Activated naive CD4-positive, alpha-beta T cell treated with anti-CD3 and anti-CD28 coated beads, Interleukin-2, amount 50 U/mL, for 72 hours (primary cell): ENCODE measurements at regions not wholly inside any gene's neighbourhood (a gene's known extent, or its start where the extent isn't known, plus 50 kb on each side); places are given as distances from the start of the nearest gene placed in this dataset.
A peak's percentile ranks its signal among the peaks of the same experiment; 100 is the strongest.

ENCODE experiments used
- ATAC-seq, 2 donors: fragments of 150-1000 bp; cut with Tn5 transposase; 2 replicates each; pipeline ENCODE4 v1.10.0; 2021; ENCODE audit warnings: mild to moderate bottlenecking in 2 of 2, moderate library complexity in 2 of 2
- DNase-seq, 2 donors: peaks; one replicate each; pipeline ENCODE4 v3.0.0; 2021 to 2022; ENCODE audit warnings: low spot score in 2 of 2
- H3K27ac Mint-ChIP-seq, 2 donors: one replicate each; pipeline ENCODE4 v1.8.0; 2022; ENCODE audit warnings: mild to moderate bottlenecking in 2 of 2, mixed read lengths in 2 of 2
- H3K36me3 Mint-ChIP-seq, 2 donors: one replicate each; pipeline ENCODE4 v1.8.0; 2022; ENCODE audit warnings: mixed read lengths in 2 of 2
- H3K9me3 Mint-ChIP-seq, 2 donors: one replicate each; pipeline ENCODE4 v1.8.0; 2022; ENCODE audit warnings: mixed read lengths in 2 of 2

DNA sequence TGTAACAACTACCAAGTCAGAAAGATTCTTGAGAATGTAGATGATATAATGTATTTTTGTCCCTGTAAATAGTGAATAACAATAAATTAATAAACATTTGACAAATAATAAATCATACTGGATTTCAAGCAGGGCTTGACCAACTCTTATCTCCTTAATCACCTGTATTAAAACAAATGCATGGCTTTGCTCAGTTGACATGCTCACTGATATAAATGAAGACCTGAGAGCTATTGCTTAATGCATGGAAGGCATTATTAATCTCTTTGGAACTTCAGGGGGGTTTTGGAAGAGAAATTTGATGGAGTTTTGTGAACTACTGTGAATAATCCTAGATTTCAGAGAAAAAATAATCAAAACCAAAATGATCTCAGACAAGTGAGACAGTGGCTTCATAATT is 1420.4 kb upstream of the TENM4 start:
- H3K9me3 Mint-ChIP-seq: peaks cover 6 to 12% of the 10 kb centered on the region in 2 donors

DNA sequence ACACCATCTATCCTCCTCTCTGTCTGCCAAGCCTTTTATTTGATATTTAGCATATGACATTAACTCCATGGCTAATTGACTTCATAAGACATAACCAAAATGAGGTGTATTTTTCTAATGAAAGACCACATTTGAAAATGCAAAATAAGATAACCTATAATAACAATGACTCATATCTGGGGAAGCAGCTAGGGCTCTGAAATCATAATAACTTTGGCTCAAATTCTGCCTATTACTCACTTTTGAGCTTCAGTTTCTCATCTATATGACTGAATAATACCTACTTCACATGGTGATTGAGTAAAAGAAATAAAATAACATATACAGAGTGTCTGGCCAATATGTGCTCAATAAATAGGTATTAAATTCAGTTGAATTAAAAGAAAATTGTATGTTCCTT is 1419.8 kb upstream of the TENM4 start:
- DNase-seq (no peak), ATAC-seq (no peak)
- Mint-ChIP-seq H3K36me3 (no peaks in the 10 kb centered on the region), H3K9me3 (peaks cover 4 to 12% of the 10 kb centered on the region in 2 donors), H3K27ac (no peak overlapping the region)

More for the DNA sequence above, 1420.4 kb upstream of the TENM4 start:
- H3K27ac Mint-ChIP-seq: no peak overlapping the region
- ATAC-seq: no peak
- DNase-seq: no peak
- no peaks in the 10 kb centered on the region for H3K36me3 Mint-ChIP-seq

DNA sequence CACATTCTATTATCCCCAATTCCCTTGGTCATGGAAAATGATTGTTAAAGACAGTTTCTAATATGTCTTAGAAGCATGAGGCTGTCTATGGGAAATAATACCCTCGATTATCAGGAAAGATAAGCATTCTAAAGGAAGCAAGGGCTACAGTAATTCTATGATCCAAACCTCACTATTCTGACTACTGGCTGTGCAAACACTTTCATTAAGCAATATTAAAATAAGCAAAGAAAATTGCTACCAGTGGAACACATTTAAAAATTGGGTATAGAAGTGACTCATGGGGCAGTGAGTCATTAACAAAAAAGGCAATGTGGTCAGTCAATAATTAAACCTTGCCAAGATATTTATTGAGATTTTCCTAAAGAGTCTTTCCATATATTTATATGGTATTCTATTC is 1415.2 kb upstream of the TENM4 start:
- H3K9me3 Mint-ChIP-seq: peaks cover 4% of the 10 kb centered on the region in 2 donors
- DNase-seq: no peak
- no peaks in the 10 kb centered on the region for H3K36me3 Mint-ChIP-seq
- ATAC-seq: no peak
- H3K27ac Mint-ChIP-seq: no peak overlapping the region

GRCh38 chr11:80855426-80855825 is 1414.6 kb upstream of the TENM4 start:
- Mint-ChIP-seq H3K9me3 (peaks cover 4% of the 10 kb centered on the region in 2 donors), H3K27ac (no peak overlapping the region), H3K36me3 (no peaks in the 10 kb centered on the region)
- no peak for DNase-seq
- no peak for ATAC-seq

DNA sequence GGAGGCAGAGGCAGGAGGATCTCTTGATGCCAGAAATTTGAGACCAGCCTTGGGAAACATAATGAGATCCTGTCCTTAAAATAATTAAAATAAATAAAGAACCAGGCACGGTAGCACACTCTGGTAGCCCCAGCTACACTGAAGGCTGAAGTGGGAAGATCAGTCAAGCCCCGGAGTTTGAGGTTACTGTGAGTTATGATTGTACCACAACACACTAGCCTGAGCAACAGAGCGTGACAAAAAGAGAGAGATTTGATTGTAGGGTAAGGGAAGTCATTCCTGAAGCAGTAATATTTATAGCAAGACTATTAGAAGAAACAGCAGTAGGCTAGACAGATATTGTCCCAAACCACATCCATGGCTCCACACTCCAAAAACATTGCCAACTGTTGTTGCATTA is 1408.4 kb upstream of the TENM4 start:
- Mint-ChIP-seq H3K9me3 (peaks cover 17 to 19% of the 10 kb centered on the region in 2 donors), H3K36me3 (no peaks in the 10 kb centered on the region), H3K27ac (no peak overlapping the region)
- DNase-seq: no peak
- ATAC-seq: no peak

DNA sequence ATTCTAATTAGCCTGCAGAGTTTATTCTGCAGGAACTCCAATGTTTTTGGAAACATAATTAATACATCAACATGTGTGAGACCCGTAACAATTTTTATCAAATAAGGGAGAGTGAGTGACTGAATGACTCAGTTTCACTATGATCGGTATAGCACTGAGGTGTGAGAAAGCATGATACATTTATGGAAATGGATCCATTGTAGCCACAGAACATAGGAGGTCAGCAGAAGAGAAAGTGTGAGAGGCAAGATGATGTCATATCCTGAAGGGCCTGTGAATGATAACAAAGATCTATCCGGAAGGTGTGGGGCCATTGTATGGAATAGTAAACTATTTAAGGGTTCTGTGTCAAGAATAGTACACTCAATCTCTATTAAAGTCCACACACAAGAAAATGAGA is 1406.1 kb upstream of the TENM4 start:
- peaks cover 19 to 23% of the 10 kb centered on the region in 2 donors for H3K9me3 Mint-ChIP-seq
- H3K36me3 Mint-ChIP-seq: no peaks in the 10 kb centered on the region
- no peak for DNase-seq
- no peak overlapping the region for H3K27ac Mint-ChIP-seq
- peak; percentile 63 to 87 for ATAC-seq

GRCh38 chr11:80846442-80846841 is 1405.6 kb upstream of the TENM4 start:
- ATAC-seq (no peak), DNase-seq (no peak)
- Mint-ChIP-seq H3K36me3 (no peaks in the 10 kb centered on the region), H3K27ac (no peak overlapping the region), H3K9me3 (peaks cover 17 to 23% of the 10 kb centered on the region in 2 donors)

GRCh38 chr11:80844110-80844819 is 1403.4 kb upstream of the TENM4 start:
- DNase-seq (no peak), ATAC-seq (no peak)
- Mint-ChIP-seq H3K27ac (no peak overlapping the region), H3K36me3 (no peaks in the 10 kb centered on the region), H3K9me3 (peaks cover 17 to 19% of the 10 kb centered on the region in 2 donors)

DNA sequence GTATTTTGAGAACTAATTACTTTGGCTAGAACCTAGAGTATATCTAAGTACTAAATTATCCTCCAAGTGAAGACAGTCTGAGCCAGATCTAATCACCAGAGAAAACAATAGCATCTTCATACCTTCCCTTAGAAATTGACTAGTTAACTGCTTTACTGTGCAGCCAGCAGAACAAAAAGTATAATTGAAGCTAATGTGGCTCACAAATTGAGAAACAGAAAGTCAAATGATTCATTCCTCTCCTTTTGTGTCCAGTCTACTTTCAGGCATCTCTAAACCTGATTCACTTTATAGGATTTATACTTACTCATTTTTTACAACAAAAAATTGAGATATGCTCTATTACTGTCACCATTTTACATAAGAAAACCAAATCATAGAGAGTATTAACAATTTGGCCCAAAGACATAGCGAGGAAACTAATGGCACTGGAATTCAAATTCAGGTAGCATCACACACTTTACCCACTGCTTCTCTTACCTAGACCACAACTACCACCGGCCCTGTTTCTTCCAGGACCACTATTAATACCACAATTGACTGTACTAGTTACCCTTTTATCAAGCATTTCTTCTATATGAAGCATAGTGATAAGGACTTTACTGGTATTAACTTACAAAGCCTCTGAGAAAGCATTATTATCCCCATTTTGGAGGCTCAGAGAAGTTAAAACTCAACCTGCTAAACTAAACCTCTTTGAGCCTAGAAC is 1402.6 kb upstream of the TENM4 start:
- H3K27ac Mint-ChIP-seq: no peak overlapping the region
- peaks cover 12 to 16% of the 10 kb centered on the region in 2 donors for H3K9me3 Mint-ChIP-seq
- no peaks in the 10 kb centered on the region for H3K36me3 Mint-ChIP-seq
- DNase-seq (no peak), ATAC-seq (no peak)

- ATAC-seq: no peak
- no peak for DNase-seq
- no peak overlapping the region for H3K27ac Mint-ChIP-seq
- H3K36me3 Mint-ChIP-seq: no peaks in the 10 kb centered on the region
- peaks cover 10 to 15% of the 10 kb centered on the region in 2 donors for H3K9me3 Mint-ChIP-seq
Measured at GRCh38 chr11:80842246-80842645, 1401.4 kb upstream of the TENM4 start.

DNA sequence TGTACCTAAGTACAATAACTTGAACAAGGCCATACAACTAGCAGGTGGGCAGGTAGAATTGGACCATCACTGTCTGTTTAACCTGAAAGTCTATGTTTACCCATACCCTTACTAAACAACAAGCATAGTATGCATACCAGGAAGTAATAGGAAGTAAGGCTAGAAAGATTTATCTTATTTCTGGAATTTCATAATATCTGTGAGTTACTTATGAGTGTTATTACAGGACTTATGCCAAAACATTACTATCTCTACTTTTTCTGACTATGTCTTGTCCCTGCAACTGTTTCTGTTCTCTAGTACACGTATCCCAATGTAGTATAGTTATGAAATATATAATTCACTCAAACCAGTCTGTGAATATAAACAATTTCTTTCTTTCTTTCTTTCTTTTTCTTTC is 1400.8 kb upstream of the TENM4 start:
- ATAC-seq: no peak
- no peak overlapping the region for H3K27ac Mint-ChIP-seq
- no peaks in the 10 kb centered on the region for H3K36me3 Mint-ChIP-seq
- peaks cover 5 to 10% of the 10 kb centered on the region in 2 donors for H3K9me3 Mint-ChIP-seq
- no peak for DNase-seq

DNA sequence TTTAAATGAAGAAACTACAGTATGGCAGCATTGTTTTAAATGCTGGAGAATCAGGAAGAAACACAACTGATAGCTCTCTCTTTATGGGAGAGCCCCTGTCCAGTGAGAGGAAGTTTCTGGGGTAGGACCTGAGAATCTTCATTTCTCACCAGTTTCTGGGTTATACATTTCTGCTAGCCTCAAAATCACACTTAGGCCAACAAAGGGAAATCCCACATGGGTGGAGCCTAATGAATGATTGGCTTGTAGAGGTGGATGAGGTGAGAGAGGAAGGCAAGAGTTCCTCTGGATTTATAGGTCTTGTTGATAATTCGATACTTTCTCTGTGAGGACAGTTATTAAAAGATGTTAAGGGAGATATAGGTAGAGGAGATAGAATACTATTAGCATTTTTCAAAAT is 1397.3 kb upstream of the TENM4 start:
- no peak for ATAC-seq
- Mint-ChIP-seq H3K36me3 (no peaks in the 10 kb centered on the region), H3K27ac (no peak overlapping the region), H3K9me3 (peaks cover 2 to 5% of the 10 kb centered on the region in 2 donors)
- no peak for DNase-seq

DNA sequence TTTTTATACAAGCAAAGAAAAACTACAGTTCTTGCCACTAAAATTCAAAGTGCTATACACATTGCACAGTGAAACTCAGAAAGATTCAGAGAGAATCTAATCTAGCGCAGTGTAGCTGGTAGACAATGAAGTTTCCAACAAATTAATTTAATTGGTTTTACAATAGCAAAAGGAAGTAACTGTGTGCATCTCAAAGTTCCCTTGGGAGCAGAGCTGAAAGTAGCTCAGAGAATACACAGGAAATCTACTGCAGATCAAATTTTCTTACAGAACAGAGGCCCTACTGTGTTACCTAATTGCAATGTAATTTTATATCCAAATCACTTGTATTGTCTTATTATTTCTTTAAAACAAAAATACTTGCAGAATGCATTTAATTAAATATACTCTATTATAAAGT is 1396.2 kb upstream of the TENM4 start:
- ATAC-seq: no peak
- H3K9me3 Mint-ChIP-seq: peaks cover 3 to 6% of the 10 kb centered on the region in 2 donors
- no peaks in the 10 kb centered on the region for H3K36me3 Mint-ChIP-seq
- DNase-seq: no peak
- H3K27ac Mint-ChIP-seq: no peak overlapping the region

DNA sequence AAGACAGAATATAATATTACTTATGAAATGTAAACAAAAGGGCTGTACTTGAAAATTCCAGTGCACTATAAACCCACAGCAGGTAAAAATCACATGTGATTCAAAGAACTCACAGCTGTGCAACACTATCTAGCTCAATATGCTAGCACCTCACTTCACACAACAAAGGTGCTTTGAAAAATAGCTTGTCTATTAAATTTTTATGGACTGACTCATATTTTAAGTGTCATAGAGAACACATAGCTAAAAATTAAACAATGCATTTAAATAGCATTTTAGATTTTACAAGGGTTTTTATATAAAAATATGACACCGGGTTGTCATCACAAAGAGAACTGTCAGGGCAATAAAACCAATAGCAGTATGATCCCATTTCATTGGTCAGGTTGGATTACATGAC is 1390.5 kb upstream of the TENM4 start:
- Mint-ChIP-seq H3K9me3 (peaks cover 5 to 7% of the 10 kb centered on the region in 2 donors), H3K27ac (no peak overlapping the region), H3K36me3 (no peaks in the 10 kb centered on the region)
- no peak for DNase-seq
- no peak for ATAC-seq

- Mint-ChIP-seq H3K36me3 (no peaks in the 10 kb centered on the region), H3K9me3 (peaks cover 3 to 8% of the 10 kb centered on the region in 2 donors), H3K27ac (no peak overlapping the region)
- ATAC-seq (no peak), DNase-seq (no peak)
Measured at GRCh38 chr11:80827781-80828180, 1387.0 kb upstream of the TENM4 start.

DNA sequence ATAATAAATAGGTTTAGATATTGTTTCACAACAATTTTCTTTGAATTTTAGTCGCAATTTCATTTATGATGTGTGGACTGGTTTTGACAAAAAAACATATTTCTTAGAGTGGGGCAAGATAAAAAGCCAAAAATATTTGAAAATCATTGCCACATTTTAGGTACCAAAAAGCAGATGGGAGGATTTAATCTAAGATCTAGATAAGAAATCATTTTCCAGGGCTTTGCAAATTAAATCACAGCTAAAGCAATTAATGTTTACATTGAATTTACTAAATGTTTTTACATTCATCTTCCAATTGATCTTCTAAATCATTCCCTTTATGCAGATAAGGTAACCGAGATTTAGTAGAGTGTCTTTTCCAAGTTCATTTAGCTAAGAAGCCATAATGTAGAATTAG is 1386.0 kb upstream of the TENM4 start:
- DNase-seq (no peak), ATAC-seq (no peak)
- H3K9me3 Mint-ChIP-seq: peaks cover 0 to 3% of the 10 kb centered on the region in 2 donors
- H3K36me3 Mint-ChIP-seq: no peaks in the 10 kb centered on the region
- no peak overlapping the region for H3K27ac Mint-ChIP-seq

GRCh38 chr11:80822308-80822707 is 1381.5 kb upstream of the TENM4 start:
- DNase-seq: no peak
- no peak overlapping the region for H3K27ac Mint-ChIP-seq
- no peak for ATAC-seq
- H3K36me3 Mint-ChIP-seq: no peaks in the 10 kb centered on the region
- H3K9me3 Mint-ChIP-seq: peaks cover 0 to 7% of the 10 kb centered on the region in 2 donors

DNA sequence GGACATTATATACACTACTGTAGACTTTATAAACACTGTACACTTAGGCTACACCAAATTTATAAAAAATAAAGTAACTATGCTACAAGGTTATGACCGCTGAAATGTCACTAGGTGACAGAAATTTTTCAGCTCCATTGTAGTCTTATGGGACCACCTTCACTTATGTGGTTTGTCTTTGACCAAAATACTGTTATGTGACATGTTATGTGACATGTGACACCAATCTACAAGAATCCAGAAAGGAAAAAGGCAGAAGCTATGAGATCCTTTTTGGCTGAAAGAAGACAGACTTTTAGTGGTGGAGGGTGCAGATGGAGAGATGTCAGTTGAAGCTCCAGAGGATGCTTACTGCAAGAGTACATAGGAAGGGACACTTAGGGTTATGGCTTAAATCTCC is 1378.4 kb upstream of the TENM4 start:
- peaks cover 9 to 14% of the 10 kb centered on the region in 2 donors for H3K9me3 Mint-ChIP-seq
- no peak for ATAC-seq
- H3K36me3 Mint-ChIP-seq: no peaks in the 10 kb centered on the region

More for the DNA sequence above, 1378.4 kb upstream of the TENM4 start:
- H3K27ac Mint-ChIP-seq: no peak overlapping the region
- DNase-seq: no peak
